Erythroblast (primary cell): ENCODE measurements at regions not wholly inside any gene's neighbourhood (a gene's known extent, or its start where the extent isn't known, plus 50 kb on each side); places are given as distances from the start of the nearest gene placed in this dataset.

ENCODE experiments used
- DNase-seq, 2 experiments: peaks; one replicate each; lab custom pipeline; 2025; lab: John Stamatoyannopoulos, UW
- GATA1 ChIP-seq: IDR thresholded peaks from 2 replicates; pipeline ENCODE4 v1.6.1; 2011; ENCODE audit warnings: low read depth, mild to moderate bottlenecking, control low read depth, low read length, moderate library complexity
- POLR2A ChIP-seq: IDR thresholded peaks from 2 replicates; pipeline ENCODE4 v1.6.1; 2011; ENCODE audit warnings: mild to moderate bottlenecking, low read length

DNA sequence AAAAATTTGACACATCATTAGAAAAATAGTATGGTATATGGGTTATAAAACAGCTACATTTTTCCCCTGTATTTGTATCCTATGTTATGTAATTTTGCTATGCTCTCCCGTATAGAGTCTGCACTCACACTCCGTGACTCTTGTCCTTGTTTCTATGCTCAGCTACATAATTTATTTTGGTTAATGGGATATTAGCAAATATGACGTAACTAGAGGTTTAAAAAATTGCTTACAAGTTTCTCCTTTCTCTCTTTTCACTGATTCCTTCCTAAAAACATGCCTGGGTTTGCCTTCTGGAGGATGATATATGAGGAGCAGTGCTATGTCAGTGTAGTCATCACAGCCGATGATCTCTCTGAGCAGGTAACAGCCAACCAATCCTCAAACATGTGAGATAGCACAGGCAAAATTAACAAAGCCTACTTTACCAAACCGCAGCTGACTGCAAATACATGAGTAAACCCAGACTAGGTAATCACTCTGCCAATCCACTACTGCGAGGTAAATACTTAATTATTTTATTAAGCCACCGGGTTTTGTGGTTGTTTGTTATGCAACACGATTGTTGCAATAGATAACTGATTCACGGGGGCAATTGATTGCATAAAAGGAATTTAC lies 126.9 kb downstream of the KIF2B start:
- no peak for DNase-seq

DNA sequence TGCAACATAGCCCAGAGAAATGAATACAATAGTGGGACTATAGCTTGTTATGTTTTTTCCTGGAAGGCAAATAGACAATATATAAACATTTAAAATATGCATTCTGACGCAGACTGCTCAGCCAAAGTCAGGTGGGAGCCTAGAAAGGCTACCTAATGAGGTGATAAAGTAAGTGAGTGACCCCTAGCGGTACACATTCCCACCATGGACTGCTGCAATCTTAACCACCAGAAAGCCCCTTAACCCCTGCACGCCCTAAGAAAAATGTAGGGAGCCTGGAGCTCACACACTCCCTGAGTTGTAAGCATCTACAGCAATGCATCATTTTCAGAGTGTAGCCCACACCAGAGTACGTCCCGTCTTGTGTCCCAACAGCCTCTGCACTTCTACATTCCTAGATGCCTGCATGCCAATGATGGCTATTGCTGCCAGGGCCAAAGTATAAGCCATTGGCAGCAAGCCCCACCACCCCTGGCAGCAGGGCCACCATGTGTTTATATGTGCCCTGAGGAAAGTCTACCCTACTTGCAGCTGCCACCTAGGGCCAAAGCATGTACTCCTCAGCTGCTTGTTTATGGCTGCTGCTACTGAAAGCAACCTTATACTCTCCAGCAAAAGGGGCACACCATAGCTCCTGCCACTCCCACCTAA lies 127.6 kb downstream of the KIF2B start:
- no peak for DNase-seq
- TF ChIP-seq POLR2A (no peak), GATA1 (no peak)

More for the DNA sequence above, 126.9 kb downstream of the KIF2B start:
- no peak for TF ChIP-seq POLR2A
- TF ChIP-seq GATA1 = no peak

DNA sequence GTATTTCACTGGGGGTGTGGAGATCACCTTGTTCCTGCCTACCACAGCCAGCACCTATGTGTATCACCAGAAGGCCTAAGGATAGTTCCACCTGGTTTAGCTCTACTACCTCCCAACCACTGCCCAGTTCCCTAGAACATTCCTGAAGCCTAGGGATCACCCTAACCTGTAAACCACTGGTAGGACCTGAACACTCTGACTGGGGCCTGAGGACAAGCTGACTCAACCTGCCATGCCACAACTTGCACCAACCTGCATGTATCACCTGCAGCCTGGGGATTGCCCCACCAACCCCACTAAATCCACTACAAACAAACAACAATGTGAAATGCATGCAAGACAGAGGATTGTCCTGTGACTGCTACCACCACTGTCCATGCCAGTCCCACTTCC lies 128.1 kb downstream of the KIF2B start:
- no peak for TF ChIP-seq POLR2A
- no peak for TF ChIP-seq GATA1

DNA sequence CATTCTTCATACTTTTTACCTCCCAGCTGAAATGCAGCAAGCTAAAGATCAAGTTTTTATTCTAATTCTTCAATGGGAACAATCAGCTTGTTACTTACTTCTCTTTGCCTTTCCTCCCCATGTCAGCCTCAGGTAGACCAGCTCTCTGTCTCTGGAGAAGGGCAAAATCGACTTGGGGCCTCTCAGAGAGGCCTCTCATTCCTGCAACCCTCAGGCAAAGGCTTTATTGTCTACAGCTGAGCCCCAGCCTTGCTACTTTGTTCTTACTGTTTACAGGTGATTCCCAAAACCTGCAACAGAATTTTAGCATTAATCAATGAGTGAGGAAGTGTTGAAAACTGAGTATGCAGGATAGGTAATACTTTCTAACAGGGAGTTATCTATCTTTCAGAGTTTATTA lies 148.6 kb downstream of the KIF2B start:
- TF ChIP-seq GATA1 (no peak), POLR2A (no peak)

More for the DNA sequence above, 128.1 kb downstream of the KIF2B start:
- no peak for DNase-seq

DNA sequence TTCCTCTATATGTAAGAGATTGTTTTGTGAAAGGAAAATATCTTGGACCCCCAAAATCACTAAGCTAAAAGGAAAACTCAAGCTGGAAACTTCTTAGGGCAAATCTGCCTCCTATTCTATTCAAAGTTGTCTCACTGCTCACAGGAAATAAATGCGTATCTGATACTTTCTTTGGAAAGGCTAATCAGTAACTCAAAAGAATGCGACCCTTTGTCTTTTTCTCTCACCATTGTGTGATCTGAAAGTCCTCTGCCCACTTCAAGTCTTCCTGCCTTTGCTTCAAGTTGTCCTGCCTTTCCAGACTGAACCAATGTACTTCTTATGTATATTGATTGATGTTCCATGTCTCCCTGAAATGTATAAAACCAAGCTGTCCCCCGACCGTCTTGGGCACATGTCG lies 157.3 kb downstream of the KIF2B start:
- no peak for DNase-seq
- no peak for TF ChIP-seq GATA1
- no peak for TF ChIP-seq POLR2A

More for the DNA sequence above, 148.6 kb downstream of the KIF2B start:
- no peak for DNase-seq

DNA sequence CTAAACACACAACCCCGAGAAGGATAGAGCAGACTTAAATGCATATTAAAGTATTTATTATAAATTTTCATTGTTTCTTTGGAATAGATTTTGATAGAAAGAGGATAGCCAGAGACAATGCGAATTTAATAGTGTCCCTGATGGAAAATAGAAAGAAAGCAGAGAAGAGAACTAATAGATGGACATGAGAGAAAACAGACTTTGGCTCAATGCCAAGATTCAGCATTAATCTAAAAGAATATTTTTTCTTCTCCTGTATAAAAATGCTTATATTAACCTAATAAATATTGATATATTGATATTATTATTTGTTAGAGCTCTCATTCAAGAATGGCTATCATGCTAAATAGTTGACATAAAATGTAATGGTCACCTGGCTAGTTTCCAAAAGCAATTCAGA lies 173.4 kb downstream of the KIF2B start:
- DNase-seq = peak in 1 of 2 experiments; percentile 1
- TF ChIP-seq POLR2A = no peak

DNA sequence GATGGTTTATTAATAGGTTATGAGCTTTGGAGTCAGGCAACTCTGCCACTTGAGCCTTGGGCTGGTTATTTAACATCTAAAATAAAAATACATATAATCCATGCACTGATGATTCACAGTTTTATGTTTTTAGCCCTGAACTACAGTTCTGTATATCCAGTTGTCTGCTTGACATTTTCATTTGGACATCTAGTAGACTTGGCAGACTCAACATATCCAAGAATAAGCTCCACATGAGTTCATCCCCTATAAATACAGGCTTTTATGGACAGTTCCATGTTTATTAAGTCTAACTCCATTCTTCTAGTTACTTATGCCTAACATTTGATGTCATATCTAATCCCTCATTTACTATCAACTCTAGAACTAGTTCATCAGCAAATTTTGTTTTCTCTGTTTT lies 174.2 kb downstream of the KIF2B start:
- DNase-seq = no peak
- no peak for TF ChIP-seq POLR2A
- TF ChIP-seq GATA1 = no peak

DNA sequence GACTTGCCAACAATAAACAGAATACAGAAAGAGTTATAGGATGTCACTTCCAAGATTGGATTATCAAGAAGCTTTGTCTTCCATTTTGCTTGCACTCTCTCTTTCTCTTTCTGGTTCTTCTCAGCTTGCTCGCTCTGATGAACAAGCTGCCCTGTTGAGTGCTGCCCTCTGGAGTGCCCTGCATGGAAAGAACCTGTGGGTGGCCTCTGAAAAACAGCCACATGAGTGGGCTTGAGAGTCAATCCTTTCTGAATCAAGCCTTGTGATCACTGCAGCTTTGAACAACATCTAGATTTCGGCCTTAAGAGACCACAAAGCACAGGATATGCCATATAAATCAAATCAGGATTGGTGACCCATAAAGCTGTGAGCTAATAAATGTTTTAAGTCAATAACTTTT lies 185.1 kb downstream of the KIF2B start:
- TF ChIP-seq POLR2A (no peak), GATA1 (no peak)
- no peak for DNase-seq

DNA sequence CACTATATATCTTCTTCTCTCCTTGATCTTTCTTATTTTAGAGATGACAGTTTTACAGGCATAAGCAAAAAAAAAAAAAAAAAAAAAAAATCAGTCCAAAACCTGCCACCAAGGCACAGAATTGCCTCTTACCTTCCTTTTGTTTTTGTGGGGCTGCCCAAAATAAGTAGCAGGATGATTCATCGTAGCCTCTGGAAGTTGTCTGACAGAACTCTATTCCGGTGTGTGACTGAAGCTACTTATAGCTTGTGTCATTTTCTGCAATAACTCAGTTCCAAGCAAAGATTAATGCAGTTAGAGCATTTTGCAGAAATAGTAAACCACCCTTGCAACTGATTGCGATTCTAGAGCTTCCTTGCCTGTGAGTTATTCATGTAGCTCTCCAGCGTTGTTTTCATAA lies 186.8 kb downstream of the KIF2B start:
- TF ChIP-seq GATA1 = no peak
- no peak for TF ChIP-seq POLR2A
- DNase-seq = no peak

DNA sequence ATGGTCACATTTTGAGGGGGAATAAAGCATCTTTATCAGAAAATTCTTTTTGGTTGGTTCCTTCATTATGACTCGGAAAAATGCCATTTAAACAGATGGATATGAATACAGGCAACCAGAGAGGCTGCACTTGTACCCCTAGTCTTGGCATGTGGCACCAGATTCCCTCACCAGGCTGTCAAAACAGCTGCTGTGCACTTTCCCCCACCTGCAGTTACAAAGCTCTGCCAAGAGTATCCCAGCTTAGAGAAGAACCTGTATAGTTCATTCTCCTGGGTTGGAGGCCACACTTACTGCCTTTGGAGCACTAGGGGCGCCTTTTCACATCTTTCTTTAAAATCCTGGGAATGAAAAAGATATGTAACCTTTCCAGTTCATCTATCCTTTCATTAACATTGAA lies 190.3 kb downstream of the KIF2B start:
- no peak for DNase-seq
- TF ChIP-seq POLR2A (no peak), GATA1 (no peak)

DNA sequence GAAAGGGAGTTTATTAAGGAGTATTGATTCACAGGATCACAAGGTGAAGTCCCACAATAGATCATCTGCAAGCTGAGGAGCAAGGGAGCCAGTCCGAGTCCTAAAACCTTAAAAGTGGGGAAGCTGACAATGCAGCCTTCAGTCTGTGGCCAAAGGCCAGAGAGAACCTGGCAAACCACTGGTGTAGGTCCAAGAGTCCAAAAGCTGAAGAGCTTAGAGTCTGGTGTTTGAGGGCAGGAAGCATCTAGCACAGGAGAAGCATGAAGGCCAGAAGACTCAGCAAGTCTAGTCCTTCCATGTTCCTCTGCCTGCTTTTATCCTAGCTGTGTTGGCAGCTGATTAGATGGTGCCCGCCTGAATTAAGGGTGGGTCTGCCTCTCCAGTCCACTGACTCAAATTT lies 193.0 kb downstream of the KIF2B start:
- TF ChIP-seq GATA1 (no peak), POLR2A (no peak)
- DNase-seq = no peak

DNA sequence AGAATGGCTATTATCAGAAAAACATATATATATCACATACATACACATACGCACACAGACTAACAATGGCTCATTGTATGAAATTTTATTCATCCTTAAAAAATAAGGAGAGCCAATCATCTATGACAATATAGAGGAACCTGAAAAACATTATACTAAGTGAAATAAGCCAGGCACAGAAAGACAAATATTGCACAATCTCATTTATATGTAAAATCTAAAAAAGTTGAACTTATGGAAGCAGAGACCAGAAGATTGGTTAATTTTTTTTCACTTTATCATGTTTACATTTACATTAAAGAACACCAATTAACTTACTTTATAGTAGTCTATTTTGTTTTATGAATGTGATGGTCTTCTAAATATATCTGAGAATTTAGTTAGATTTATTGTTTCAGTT lies 198.7 kb downstream of the KIF2B start:
- no peak for DNase-seq
- no peak for TF ChIP-seq GATA1
- no peak for TF ChIP-seq POLR2A

DNA sequence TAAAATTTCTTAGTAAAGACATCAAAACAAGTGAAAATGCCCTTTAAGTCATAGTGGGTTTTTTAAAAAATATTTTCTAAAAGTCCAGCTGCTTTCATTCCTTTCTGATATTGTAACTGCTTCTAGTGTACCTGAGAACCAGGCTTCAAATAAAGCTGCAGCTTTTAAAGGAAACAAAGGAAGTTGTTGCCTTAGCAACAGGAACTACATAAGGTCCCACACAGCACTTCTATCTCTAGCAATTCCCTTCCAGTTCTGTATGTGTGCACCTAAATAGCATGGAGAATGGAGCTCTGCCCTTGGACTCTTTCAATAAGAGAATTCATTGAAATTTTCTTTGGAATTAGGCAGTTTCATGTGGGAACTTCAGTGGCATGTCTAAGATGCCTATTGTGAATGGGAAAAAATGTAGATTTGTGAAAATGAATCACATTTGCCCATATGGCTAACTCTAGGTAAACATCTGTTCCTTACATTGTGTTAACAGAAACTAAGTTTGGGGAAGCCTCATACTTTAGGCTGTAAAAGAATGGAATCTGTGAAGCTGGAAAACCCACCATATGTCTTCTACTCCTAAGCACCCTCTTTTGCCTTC lies 206.4 kb downstream of the KIF2B start:
- no peak for DNase-seq
- no peak for TF ChIP-seq GATA1
- TF ChIP-seq POLR2A = no peak

DNA sequence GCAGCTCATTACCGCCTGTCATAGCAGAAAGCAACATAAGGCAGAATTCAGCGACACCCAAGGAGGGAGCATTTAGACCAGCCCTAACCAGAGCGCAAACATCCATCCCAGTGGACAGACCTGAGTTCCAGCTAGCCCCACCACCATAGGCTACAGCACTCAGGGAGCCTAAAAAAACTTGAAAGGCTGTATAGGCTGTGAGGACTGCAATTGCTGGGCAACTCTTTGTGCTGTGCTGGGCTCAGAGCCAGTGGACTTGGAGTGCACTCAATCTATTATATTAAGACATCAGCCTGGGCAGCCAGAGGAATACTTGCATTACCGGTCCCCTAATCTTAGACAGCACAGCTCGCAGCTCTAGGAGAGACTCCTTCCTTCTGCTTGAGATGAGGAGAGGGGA lies 207.3 kb downstream of the KIF2B start:
- DNase-seq = no peak
- TF ChIP-seq POLR2A (no peak), GATA1 (no peak)

DNA sequence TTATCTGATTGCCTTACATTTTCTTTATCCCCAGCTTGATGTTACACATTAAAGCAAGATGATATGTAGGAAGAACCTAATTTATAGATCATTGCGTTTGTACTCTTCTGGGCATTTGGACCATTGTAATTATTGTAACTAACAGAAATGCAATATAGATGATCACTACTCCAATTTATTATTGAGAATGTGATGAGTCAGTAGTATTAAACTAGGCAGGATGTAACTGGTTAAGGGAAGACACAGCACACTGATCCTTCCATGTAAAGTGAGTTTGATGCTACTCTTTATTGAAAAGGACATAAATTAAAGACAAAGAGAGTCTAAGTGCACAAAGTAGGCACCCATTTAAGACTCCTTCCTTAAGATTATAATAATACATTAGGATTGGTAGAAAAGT lies 223.8 kb downstream of the KIF2B start:
- no peak for DNase-seq

More for the DNA sequence above, 223.8 kb downstream of the KIF2B start:
- no peak for TF ChIP-seq POLR2A
- TF ChIP-seq GATA1 = no peak
